ENCODE measurements at regions not wholly inside any gene's neighbourhood (a gene's known extent, or its start where the extent isn't known, plus 50 kb on each side); places are given as distances from the start of the nearest gene placed in this dataset.

DNA sequence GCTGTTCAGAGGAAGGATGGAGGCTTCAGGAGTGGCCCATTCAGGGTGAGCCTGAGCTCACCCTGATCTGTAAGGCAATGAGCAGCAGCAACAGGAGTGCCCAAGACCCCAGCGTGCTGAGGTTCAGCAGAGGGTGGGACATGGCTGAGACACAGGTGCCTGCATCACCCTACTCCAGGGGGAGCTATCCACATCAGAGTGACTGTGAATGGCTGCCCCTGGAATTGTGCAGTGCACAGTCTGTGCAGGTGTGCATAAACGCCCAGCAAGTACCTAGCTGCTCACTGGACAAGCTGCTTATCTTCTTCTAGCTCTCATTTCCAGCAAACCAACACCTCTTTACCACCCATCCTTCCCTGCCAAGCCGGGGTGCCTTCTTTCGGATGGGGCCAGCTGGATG, 140.6 kb upstream of the PRMT8 start:
- POLR2A ChIA-PET: no interaction called here
- peaks cover 30% of the 10 kb centered on the region for H3K27me3 Mint-ChIP-seq
- CTCF ChIA-PET: no interaction called here
- H3K9me3 ChIP-seq (ENCODE audit: control insufficient read depth in 1 of 2, insufficient read depth in 1 of 2, low read length in 2 of 2): no peaks in the 10 kb centered on the region
- no peak for TF ChIP-seq CTCF (IDR thresholded peaks at IDR 0.05)
- no peak overlapping the region for H3K27ac Mint-ChIP-seq
- H3K9me3 Mint-ChIP-seq: no peaks in the 10 kb centered on the region
- peaks cover 0 to 4% of the 10 kb centered on the region in 2 experiments for H3K27me3 ChIP-seq (ENCODE audit: control insufficient read depth in 1 of 2, insufficient read depth in 2 of 2, low read length in 2 of 2)
- no peaks in the 10 kb centered on the region for H3K36me3 Mint-ChIP-seq (ENCODE audit: low read depth)
- DNase-seq (no peak), ATAC-seq (ENCODE audit: poor library complexity) (no peak)
- H3K4me1 Mint-ChIP-seq (ENCODE audit: low read depth): no peaks in the 10 kb centered on the region
- no peaks in the 10 kb centered on the region for H3K4me1 ChIP-seq (ENCODE audit: insufficient read depth, low read length)
- H3K36me3 ChIP-seq (ENCODE audit: insufficient read depth, low read length): no peaks in the 10 kb centered on the region
- no peak overlapping the region for H3K4me3 Mint-ChIP-seq
- intact Hi-C loops (cut with DNase I, micrococcal nuclease): no loop called here
- H3K27ac ChIP-seq (ENCODE audit: low read depth in 1 of 2, low read length in 2 of 2): no peak overlapping the region
- no peak overlapping the region for H3K4me3 ChIP-seq (ENCODE audit: low read length)

GRCh38 chr12:3351731-3352130, 139.3 kb upstream of the PRMT8 start:
- no peaks in the 10 kb centered on the region for H3K9me3 Mint-ChIP-seq
- TF ChIP-seq CTCF (IDR thresholded peaks at IDR 0.05): no peak
- peaks cover 30% of the 10 kb centered on the region for H3K27me3 Mint-ChIP-seq
- no peaks in the 10 kb centered on the region for H3K9me3 ChIP-seq (ENCODE audit: control insufficient read depth in 1 of 2, insufficient read depth in 1 of 2, low read length in 2 of 2)
- H3K4me1 Mint-ChIP-seq (ENCODE audit: low read depth): no peaks in the 10 kb centered on the region
- ChIA-PET CTCF (no interaction called here), POLR2A (no interaction called here)
- H3K27ac Mint-ChIP-seq: no peak overlapping the region
- intact Hi-C loops (cut with DNase I, micrococcal nuclease): no loop called here
- H3K4me3 Mint-ChIP-seq: no peak overlapping the region
- H3K27ac ChIP-seq (ENCODE audit: low read depth in 1 of 2, low read length in 2 of 2): no peak overlapping the region
- no peaks in the 10 kb centered on the region for H3K36me3 Mint-ChIP-seq (ENCODE audit: low read depth)
- no peak for DNase-seq
- no peak for ATAC-seq (ENCODE audit: poor library complexity)
- H3K4me1 ChIP-seq (ENCODE audit: insufficient read depth, low read length): no peaks in the 10 kb centered on the region
- H3K36me3 ChIP-seq (ENCODE audit: insufficient read depth, low read length): no peaks in the 10 kb centered on the region
- H3K27me3 ChIP-seq (ENCODE audit: control insufficient read depth in 1 of 2, insufficient read depth in 2 of 2, low read length in 2 of 2): peaks cover 0 to 4% of the 10 kb centered on the region in 2 experiments
- no peak overlapping the region for H3K4me3 ChIP-seq (ENCODE audit: low read length)

DNA sequence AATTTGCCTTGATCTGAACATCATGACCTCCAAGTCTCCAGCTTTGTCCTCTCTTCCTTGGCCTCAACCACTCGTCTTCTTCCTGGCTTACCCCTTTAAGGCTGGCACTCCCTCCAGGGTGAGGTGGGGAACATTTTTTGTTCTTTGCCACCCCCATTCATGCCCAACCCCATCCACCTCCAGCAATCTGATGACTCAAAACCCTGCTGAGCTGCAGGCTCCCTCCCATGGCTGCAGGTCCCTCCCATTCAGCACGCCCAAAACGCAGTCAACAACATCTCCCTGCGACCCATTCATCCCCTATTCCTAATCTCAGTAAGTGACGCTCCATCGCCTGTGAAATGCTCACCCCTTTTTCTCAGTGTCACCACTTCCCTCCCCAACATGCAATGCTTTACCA, 138.8 kb upstream of the PRMT8 start:
- H3K4me3 Mint-ChIP-seq: no peak overlapping the region
- H3K36me3 Mint-ChIP-seq (ENCODE audit: low read depth): no peaks in the 10 kb centered on the region
- no peaks in the 10 kb centered on the region for H3K9me3 Mint-ChIP-seq
- no peaks in the 10 kb centered on the region for H3K9me3 ChIP-seq (ENCODE audit: control insufficient read depth in 1 of 2, insufficient read depth in 1 of 2, low read length in 2 of 2)
- H3K27me3 Mint-ChIP-seq: peaks cover 25% of the 10 kb centered on the region
- H3K4me1 Mint-ChIP-seq (ENCODE audit: low read depth): no peaks in the 10 kb centered on the region
- ATAC-seq (ENCODE audit: poor library complexity) (no peak), DNase-seq (no peak)
- H3K27ac Mint-ChIP-seq: no peak overlapping the region
- intact Hi-C loops (cut with DNase I, micrococcal nuclease): no loop called here
- CTCF ChIA-PET: no interaction called here
- no peaks in the 10 kb centered on the region for H3K36me3 ChIP-seq (ENCODE audit: insufficient read depth, low read length)
- H3K4me1 ChIP-seq (ENCODE audit: insufficient read depth, low read length): no peaks in the 10 kb centered on the region
- POLR2A ChIA-PET: no interaction called here
- no peak for TF ChIP-seq CTCF (IDR thresholded peaks at IDR 0.05)
- H3K4me3 ChIP-seq (ENCODE audit: low read length): no peak overlapping the region
- no peak overlapping the region for H3K27ac ChIP-seq (ENCODE audit: low read depth in 1 of 2, low read length in 2 of 2)
- H3K27me3 ChIP-seq (ENCODE audit: control insufficient read depth in 1 of 2, insufficient read depth in 2 of 2, low read length in 2 of 2): peaks cover 0 to 4% of the 10 kb centered on the region in 2 experiments

Data from CD4-positive, alpha-beta T cell (primary cell).